HG02970 (cell line): ENCODE measurements at regions not wholly inside any gene's neighbourhood (a gene's known extent, or its start where the extent isn't known, plus 50 kb on each side); places are given as distances from the start of the nearest gene placed in this dataset.
"Not testable (repeated sequence)": the region's sequence is repeated elsewhere in the genome, so short reads cannot be mapped to it uniquely, and the experiment has no call there.

Experiments used
- ATAC-seq: cut with Tn5 transposase; IDR thresholded peaks from one replicate; pipeline ENCODE4 v1.9.1; 2021; ENCODE audit warnings: mild to moderate bottlenecking, moderate library complexity, moderate number of reproducible peaks; ENCODE audit not compliant: unreplicated experiment, low FRiP score

DNA sequence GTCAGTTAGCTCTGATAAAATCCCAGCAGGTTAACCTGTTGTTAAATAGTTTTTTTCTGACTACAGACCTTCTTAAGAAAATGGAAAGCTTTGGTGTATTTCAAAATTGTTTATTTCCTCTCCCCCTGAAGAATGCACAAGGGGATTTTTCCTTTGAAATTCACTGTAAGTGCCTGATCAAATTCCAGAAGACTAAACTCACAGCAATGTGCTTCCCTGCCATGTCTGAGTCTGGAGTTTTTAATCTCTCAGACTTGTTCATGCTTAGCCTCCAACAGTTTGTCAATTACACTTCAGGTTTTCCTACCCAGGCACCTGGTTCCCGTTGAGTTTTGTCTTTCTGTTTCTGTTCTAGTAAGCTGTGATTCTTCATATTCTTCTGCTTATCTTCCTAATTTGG, 961.6 kb upstream of the CDH18 start:
- no peak for ATAC-seq

DNA sequence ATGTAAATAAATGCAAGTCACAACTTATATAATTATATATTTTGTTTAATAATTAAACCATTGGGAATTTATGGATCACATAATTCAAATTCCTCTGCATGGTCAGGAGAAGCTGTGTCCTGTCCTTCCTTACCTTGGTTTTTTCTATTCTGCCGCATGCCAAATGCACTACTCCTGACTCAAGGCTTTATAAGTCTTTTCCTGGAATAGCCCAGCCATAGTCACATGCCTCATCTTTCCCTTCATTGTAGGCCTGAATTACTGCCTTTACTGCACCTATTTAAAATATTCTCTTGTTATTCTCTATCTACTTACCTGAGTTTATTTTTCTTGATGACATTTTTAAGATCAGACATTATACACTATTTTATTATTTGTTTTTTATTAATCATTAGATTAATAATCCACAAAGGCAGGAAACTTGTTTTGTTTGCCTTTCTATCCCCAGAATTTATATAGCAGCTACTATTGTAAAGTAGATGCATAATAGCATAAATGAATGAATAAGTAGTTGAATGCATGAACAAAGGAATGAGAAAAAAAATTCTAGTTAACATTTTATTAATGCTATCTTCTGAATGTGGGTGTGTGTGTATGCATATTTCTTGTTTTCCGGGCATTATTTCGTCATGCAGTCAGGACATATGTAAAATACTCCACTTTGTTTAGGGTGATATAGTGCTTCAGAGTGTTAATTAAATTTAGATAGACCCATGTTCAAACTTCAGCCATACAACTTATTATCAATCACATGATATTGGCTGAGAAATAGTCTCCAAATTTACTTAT, 955.4 kb upstream of the CDH18 start:
- ATAC-seq, result not testable (repeated sequence)

DNA sequence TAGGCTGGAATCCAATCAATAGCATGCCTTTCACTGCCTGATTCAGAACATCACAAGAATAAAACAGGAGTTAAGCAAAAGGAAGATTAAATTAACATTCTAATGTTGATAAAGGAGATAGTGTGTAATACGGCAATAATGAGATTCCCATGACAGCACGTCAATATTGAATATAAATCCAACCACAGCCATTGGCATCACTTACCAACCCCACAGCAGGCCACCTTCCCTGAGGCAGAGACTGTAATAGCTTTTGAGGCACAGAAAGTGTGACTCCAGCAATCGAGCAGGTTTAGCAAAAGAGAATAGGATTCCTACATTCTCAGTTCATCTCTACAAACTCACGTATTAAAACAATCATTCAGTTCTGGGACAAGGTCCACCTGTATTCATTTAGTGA, 954.6 kb upstream of the CDH18 start:
- not testable (repeated sequence) for ATAC-seq

DNA sequence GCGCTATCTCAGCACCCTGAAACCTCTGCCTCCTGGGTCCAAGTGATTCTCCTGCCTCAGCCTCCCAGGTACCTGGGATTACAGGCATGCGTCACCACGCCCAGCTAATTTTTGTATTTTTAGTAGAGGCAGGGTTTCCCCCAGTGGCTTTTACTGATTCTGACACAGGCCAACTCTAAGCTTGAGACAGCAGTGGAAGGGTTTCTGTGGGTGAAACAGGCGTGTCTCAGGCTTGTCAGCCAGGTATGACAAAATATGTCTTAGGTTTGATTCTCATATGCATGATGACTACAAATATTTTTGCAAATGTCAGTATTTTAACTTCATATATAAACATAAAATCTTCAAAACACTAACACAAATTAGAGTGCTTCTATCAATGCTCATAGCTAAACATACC, 952.8 kb upstream of the CDH18 start:
- ATAC-seq, result not testable (repeated sequence)

DNA sequence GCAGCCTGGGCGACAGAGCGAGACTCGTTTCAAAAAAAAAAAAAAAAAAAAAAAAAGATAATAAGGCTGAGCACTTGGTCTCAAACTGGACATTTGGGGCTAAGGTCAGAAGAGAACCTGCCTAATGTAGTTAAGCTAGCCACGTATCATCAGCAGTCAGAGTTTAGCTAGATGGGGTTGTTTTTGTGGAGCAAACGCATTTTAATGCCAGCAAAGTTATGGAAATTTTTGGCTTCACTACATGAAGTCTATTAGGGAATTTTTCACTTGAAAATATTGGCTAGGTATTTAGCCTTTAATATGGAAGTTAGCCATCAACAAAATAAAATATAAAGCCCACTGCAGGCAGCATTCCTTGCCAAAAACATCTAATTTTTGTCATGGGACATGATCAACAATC, 902.9 kb upstream of the CDH18 start:
- not testable (repeated sequence) for ATAC-seq

DNA sequence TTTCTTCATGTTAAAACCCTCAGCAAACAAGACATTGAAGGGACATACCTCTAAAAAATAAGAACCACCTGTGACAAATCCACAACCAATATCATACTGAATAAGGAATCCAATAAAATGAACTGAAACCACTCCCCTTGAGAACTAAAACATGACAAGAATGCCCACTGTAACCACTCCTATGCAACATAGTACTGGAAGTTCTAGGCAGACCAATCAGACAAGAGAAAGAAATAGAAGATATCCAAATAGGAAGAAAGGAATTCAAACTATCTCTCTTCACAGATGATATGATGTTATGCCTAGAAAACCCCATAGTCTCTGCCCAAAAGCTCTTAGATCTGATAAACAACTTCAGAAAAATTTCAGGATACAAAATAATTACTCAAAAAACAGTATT, 887.7 kb upstream of the CDH18 start:
- not testable (repeated sequence) for ATAC-seq

DNA sequence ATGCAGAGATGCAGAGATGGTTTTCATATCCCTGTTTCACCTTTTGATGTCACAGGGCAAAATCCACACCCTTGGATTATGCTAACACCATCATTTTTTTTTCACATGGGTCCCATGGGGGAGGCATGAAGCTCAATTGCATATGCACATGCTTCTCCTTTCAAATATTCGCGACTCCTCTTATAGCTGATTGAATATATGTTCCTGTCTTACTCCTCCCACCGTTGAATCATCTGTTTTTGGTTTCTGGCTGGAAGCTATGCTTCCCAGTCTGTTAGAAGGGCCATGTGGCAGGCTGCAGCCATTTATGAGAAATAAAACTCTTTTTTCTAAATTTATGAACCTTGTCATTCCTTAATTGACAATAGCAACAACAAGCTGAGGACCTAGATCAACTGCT, 877.9 kb upstream of the CDH18 start:
- not testable (repeated sequence) for ATAC-seq

DNA sequence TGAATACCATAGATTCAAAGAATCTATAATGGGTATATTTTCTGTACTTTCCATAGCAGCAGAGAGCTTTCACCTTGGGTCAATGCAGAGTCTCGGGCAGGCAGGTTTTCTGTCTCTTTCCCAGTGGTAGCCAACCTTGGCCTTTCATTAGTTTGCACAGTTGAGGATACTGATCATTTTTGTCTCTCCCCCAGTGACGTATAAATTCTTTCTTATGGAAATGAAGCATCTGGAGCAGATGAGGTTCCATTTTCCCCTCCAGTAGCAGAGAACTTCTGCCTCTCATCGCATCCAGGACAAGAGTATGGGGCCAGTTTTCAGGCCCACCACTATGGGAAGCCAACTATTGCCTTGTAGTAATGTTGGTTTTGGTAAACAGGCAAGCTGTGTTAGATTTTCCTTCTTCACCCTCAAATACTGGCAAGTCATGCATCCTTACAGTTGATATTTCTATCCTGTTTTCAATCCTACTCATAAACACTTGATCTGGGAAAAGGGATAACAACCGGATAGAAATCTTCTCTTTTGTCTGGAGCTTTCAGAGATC, 845.2 kb upstream of the CDH18 start:
- no peak for ATAC-seq

DNA sequence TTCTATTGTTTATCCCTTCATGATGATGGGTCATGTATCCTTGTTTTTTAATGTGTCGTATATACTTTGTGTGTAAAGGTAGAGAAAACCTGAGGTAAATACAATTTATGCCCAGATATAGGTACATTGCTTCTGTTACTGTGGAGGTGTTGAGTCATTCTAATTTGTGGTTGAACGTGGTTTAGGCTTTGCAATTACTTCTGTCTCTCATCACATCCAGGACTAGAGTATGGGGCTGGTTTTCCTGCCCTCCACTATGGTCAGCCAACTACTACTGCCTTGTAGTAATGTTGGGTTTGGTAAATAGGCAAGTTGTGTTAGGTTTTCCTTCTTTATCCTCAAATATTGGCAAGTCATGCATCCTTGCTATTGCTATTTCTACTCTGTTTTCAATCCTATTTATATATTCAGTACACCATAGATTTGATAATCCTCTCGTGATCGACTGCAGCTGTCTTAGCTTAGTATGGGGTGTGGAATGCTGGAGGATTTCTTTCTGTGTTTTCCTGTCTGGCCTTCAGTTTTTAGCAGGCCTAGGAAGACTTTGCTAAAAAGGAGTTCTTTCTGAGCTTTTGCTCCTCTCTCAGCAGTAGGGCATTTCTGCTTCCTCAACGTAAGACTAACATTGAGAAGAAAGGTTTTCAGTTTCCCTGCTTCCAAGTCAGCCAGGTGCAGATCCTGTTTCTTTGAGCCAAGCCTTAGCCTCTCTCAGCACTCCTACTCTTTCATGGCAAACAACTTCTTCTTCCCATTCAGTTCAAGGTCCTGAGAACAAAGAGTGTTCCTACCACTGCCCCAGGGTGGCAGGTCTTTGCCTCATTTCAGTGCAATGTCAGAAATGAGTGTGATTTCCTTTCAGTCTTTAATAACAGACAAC, 844.4 kb upstream of the CDH18 start:
- no peak for ATAC-seq

DNA sequence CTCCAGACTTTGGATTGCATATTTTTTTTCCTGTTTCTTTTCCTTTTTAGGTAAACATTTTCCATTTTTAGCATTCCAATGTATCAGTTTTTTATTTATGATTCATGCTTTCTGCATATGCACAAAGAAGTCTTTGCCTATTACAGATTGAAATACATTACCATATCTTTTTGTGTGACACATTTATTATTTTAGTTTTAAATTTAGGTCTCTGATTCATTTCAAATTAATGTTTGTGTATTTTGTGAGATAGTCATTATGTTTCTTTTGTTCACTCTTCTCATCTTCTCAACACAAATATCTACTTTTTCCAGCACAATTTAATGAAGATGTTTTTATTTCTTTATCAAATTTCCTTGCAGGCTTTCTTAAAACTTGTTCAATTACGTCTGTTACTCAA, 838.0 kb upstream of the CDH18 start:
- ATAC-seq, result not testable (repeated sequence)

DNA sequence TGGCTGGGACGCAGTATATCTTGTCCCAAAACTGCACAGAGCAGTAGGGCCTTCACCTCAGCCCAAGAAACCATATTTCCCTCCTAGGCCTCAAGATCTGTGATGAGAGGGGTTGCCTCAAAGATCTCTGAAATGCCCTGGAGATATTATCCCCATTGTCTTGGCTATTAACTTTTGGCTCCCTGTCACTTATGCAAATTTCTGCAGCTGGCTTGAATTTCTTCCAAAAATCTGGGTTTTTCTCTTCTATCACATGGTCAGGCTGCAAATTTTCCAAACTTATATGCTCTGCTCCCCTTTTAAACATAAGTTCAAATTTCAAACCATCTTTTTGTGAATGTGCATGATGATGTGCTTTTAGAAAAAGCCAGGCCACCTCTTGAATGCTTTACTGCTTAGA, 809.2 kb upstream of the CDH18 start:
- not testable (repeated sequence) for ATAC-seq

DNA sequence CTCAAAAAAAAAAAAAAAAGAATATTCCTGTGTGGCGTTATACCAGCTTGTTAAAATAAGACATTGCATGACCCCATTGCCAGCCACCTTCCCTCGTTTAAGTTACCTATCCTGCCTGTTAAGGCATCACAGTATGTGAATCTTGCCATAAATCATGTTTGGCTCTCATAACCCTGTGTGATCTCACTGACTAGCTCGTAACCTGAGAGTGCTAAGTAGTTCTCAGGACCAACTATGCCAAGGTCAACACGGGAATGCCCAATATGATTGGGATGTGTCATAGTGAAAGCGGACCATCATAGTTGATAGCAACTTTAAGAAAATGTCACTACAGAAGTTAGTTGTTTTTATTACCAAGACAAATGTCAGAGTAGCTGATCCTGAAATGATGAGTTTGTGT, 796.8 kb upstream of the CDH18 start:
- not testable (repeated sequence) for ATAC-seq

DNA sequence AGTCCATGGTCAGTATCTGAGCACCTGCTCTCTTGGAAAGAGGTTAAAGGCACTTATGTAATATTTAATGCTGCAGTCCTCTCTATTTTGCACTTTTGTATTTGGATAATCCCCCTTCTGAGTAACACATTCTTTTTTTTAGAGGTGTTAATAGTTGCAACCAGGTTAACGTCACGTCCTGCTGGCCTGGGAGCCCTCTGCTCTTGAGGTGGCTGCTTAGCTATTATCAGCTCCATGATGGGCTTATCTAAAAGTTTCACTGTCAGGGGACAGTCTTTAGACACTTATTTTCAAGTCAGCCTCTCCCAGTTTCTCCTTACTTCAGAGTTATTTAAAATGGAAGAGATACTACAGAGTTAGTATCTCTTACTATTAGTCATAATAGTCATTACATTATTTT, 795.5 kb upstream of the CDH18 start:
- ATAC-seq, result not testable (repeated sequence)

DNA sequence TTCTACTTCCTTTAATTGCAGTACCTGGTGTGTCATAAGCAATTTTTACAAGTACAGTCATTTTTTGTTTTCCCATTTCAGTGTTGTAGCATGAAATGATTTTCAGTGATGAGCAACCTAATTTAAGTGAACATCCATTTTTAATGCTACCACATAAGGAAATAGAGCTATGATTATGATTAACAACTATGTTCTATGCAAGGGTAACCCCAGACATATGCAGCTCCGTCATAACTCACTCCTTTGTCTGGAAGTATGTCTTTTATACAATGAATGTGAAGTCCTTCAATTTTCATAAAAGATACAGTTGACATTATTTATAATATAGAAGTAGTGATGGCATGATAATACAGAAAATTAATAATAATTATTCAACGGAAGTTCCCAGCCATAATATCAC, 783.3 kb upstream of the CDH18 start:
- not testable (repeated sequence) for ATAC-seq

DNA sequence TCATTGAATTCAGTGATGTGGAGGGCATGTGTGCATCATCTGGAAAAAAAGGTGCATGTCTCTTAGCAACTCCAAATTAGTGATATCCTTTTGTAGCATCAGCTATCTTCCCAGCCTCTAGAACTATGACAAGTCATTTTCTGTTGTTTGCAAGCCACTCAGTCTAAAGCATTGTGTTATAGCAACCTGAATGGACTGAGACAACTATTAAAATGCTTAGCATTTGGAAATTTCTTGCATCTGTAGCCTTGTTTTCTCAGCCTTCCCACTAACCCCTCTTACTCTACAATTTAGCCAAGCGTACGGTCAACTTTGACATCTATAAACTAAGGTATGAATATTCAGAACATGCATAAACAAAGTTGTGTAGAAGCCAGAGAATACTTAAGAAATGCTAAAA, 777.1 kb upstream of the CDH18 start:
- ATAC-seq, result not testable (repeated sequence)

DNA sequence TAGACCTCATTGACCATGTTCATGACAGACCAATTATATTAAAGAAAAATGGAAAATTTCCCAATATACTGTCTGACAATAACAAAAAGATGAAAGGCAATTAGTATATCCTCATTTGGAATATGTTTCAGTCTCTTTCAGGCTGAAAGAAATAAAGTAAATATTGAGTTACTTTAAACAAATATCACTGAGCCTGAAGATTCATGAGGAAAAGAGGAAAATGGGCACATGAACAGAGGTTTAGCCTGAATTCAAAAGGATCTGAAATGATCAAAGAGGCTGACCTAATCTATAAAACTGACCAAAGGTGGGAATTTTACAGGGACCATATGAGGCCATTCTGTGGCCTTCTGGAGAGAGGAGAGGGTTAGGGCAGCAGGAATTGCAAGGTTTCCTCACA, 771.5 kb upstream of the CDH18 start:
- ATAC-seq, result not testable (repeated sequence)

DNA sequence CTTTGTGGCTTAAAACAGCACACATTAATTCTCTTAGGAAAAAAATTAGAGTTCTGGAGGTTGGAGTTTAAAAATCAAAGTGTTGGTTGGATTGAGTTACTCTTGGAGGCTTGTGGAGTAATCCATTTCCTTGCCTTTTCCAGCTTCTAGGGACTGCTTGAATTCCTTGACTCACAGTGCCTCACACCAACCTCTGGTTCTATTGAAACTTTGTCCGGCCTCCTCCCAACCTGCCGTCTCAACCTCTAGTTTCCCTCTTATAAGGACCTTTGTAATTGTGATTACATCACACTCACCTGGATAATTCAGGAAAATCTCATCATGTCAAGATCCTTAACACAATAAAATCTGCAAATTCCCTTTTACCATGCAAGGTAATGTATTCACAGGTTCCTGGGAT, 764.2 kb upstream of the CDH18 start:
- not testable (repeated sequence) for ATAC-seq

DNA sequence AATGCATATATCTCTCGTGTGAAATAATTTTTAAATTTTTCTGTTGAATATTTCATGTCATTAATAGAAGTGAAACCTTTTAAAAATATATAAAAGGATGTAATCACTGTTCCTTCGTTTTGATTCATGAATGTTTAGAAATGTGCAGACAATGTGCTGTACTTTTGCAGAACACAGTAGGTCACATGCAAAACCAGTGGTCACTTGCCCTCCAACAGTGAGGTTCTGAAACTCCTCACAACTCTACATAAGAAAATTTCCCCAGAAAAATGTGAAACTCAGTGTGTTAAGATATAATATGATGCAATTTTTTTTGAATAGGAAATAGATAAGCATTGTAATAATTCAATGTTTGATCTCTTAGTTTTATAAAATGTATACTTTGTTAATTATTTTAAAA, 747.7 kb upstream of the CDH18 start:
- not testable (repeated sequence) for ATAC-seq

DNA sequence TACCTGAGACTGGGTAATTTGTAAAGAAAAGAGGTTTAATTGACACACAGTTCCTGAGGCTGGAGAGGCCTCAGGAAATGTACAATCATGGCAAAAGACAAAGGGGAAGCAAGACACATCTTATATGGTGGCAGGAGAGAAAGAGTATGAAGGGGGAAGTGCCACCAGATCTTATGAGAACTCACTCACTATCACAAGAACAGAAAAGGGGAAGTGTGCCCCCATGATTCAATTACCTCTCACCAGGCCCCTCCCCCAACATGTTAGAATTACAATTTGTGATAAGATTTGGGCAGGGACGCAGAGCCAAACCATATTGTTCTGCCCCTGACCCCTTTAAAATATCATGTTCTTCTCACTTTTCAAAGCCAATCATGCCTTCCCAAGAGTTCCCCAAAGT, 744.2 kb upstream of the CDH18 start:
- not testable (repeated sequence) for ATAC-seq

DNA sequence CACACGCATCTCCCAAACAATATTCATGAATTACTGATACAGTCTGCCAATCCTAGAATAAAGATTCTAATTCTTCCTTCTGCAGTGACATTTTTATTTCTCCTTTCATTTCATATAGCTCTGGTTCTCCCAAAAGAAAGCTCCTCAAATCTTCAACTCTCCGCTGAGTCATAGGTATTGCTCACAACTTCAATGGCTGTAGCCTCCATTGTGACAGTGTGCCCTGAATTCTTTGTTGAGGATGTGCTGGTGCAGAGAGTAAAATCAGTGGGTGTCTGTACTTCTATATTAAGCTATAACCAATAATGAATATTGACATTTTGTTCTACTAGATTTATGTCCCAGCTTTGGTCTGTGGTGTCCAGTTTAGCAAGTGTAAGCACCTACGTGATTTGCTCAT, 733.3 kb upstream of the CDH18 start:
- not testable (repeated sequence) for ATAC-seq

DNA sequence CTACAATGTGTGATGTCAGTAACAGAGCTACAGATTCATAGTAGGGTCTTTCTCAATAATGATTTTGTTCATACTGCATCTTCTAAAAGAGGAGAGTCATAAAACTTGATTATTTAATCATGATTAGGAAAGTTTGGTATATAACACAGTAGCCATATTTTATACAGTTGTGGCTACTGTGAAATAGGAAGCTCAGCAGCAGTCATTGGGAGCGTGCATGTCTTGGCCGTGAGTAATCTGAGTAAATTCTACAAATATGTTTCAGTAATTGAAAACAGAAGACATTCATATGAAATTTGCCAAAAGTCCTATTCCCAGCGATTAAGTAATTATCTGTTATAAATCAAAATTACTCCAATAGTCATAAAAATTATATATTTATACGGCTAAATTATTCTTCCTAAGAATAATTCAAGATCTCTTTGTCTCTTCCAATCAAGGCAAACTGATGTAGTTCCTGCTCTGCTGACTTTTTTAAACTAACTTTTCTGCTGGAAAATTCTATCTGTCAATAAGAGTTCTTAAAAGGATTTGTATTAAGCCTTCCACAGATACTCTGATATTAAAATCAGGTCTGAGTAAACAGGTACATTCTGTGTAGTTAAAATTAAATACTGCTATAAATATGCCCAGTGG, 723.6 kb upstream of the CDH18 start:
- ATAC-seq, result not testable (repeated sequence)
